K562 (cell line): ENCODE measurements at regions not wholly inside any gene's neighbourhood (a gene's known extent, or its start where the extent isn't known, plus 50 kb on each side); places are given as distances from the start of the nearest gene placed in this dataset.

Experiments used
- ATAC-seq: fragments of 200-7000 bp; cut with Tn5 transposase; 3 replicates; pipeline ENCODE4 v1.9.1; 2020; ENCODE audit warnings: moderate library complexity
- BruUV-seq: library from RNA; stranded (reverse); fragments of 400-500 nt; replicated peaks from 2 replicates; lab custom pipeline; 2021; lab: Mats Ljungman, UMichigan
- CTCF ChIA-PET: fragments of 300-600 bp; formaldehyde crosslinking; extraction: SDS; loops from one replicate; lab custom pipeline; 2021; ENCODE audit warnings: low intra/inter-chr PET ratio; lab: Yijun Ruan, JAX
- POLR2A ChIA-PET: fragments of 300-600, 350-650 bp; sonication (Branson Sonifier 250); formaldehyde crosslinking; extraction: SDS; loops from one replicate; lab custom pipeline; 2021; ENCODE audit warnings: antibody characterized with exemption, inconsistent platforms; lab: Yijun Ruan, JAX
- DNase-seq, 4 experiments: peaks; one replicate each; pipeline versions ENCODE4 v3.0.0 to v3.0.0-alpha.2; 2011 to 2018; ENCODE audit warnings: low spot score in 3 of 4, mixed read lengths in 3 of 4; ENCODE audit errors: extremely low read depth in 1 of 4
- FAIRE-seq: peaks from 2 replicates; lab custom pipeline; 2011; peaks lifted over from hg19 to GRCh38; lab: Jason Lieb, UNC
- H2AFZ ChIP-seq: 2 replicates; pipeline ENCODE4 v1.6.0; 2011; ENCODE audit warnings: low read depth, low read length, control low read depth, inconsistent platforms
- H3K27ac ChIP-seq: fragments of 200-600 bp; 3 replicates; pipeline ENCODE4 v1.8.0; 2011; ENCODE audit warnings: low read depth, mild to moderate bottlenecking, control low read depth, inconsistent platforms, low read length, moderate library complexity, mixed read lengths; ENCODE audit errors: extremely low read depth
- H3K27me3 ChIP-seq, 2 experiments: fragments of 300-600 bp in 1 of 2; 2 replicates in 1 of 2; 3 replicates in 1 of 2; pipeline versions ENCODE4 v1.6.0 to v1.8.0; 2011; ENCODE audit warnings: inconsistent platforms in 2 of 2, low read length in 2 of 2, mild to moderate bottlenecking in 1 of 2, mixed read lengths in 1 of 2, moderate library complexity in 1 of 2; ENCODE audit not compliant: control insufficient read depth in 2 of 2, insufficient read depth in 2 of 2
- H3K36me3 ChIP-seq: fragments of 300-600 bp; 3 replicates; pipeline ENCODE4 v1.8.0; 2011; ENCODE audit warnings: mild to moderate bottlenecking, low read length, inconsistent platforms; ENCODE audit not compliant: control insufficient read depth, insufficient read depth
- H3K4me1 ChIP-seq, 2 experiments: fragments of 200-600 bp in 1 of 2; replicated peaks in 1 of 2; 2 replicates in 1 of 2; 3 replicates in 1 of 2; pipeline versions ENCODE4 v1.5.1 to v1.8.0; 2011; ENCODE audit warnings: inconsistent platforms in 2 of 2, low read length in 2 of 2, mild to moderate bottlenecking in 1 of 2, mixed read lengths in 1 of 2, moderate library complexity in 1 of 2; ENCODE audit not compliant: control insufficient read depth in 2 of 2, insufficient read depth in 2 of 2
- H3K4me2 ChIP-seq: 2 replicates; pipeline ENCODE4 v1.6.1; 2011; ENCODE audit warnings: low read length, control low read depth, inconsistent platforms, mixed read lengths; ENCODE audit not compliant: insufficient read depth
- H3K4me3 ChIP-seq: fragments of 200-600 bp; sonication (generic), shearing (Covaris generic); 2 replicates; pipeline ENCODE4 v1.5.1; 2016; ENCODE audit warnings: control low read depth, inconsistent platforms
- H3K79me2 ChIP-seq: fragments of 200-600 bp; 3 replicates; pipeline ENCODE4 v1.8.0; 2011; ENCODE audit warnings: low read length, inconsistent platforms; ENCODE audit not compliant: control insufficient read depth, insufficient read depth
- H3K9ac ChIP-seq, 2 experiments: 2 replicates each; pipeline versions ENCODE4 v1.6.0 to v1.6.1; 2011; ENCODE audit warnings: low read depth in 2 of 2, low read length in 2 of 2, control low read depth in 1 of 2, inconsistent platforms in 1 of 2, mild to moderate bottlenecking in 1 of 2, mixed read lengths in 1 of 2; ENCODE audit not compliant: insufficient read depth in 1 of 2
- H3K9me1 ChIP-seq: one replicate; pipeline ENCODE4 v1.6.0; 2011; ENCODE audit warnings: inconsistent platforms, mild to moderate bottlenecking, low read length, moderate library complexity; ENCODE audit not compliant: control insufficient read depth, insufficient read depth
- H3K9me3 ChIP-seq: replicated peaks from 2 replicates; pipeline ENCODE4 v1.5.1; 2011; ENCODE audit warnings: low read depth, low read length, inconsistent platforms; ENCODE audit not compliant: control insufficient read depth, insufficient read depth
- H4K20me1 ChIP-seq: replicated peaks from 2 replicates; pipeline ENCODE4 v1.6.1; 2011; ENCODE audit warnings: low read length, inconsistent platforms, mixed read lengths; ENCODE audit not compliant: control insufficient read depth, insufficient read depth
- EP400 ChIP-seq: fragments of 450-650 bp; IDR thresholded peaks from 2 replicates; pipeline ENCODE4 v1.6.1; 2017; ENCODE audit warnings: antibody characterized with exemption, mild to moderate bottlenecking, moderate library complexity
- FOS ChIP-seq: IDR thresholded peaks from 3 replicates; pipeline ENCODE4 v1.6.1; 2011; ENCODE audit not compliant: insufficient read length; ENCODE audit errors: extremely low read depth
- FOXA1 ChIP-seq: fragments of 450-650 bp; IDR thresholded peaks from 2 replicates; pipeline ENCODE4 v1.6.1; 2016; ENCODE audit warnings: mild to moderate bottlenecking, borderline replicate concordance
- FOXJ3 ChIP-seq: sonication (generic); formaldehyde crosslinking; IDR thresholded peaks from 2 replicates; pipeline ENCODE4 v1.4.0; 2020; ENCODE audit warnings: mild to moderate bottlenecking, missing genetic modification reagents
- HNRNPK ChIP-seq: fragments of 200-400 bp; formaldehyde crosslinking; IDR thresholded peaks from one replicate; pipeline ENCODE4 v1.6.1; 2018; ENCODE audit warnings: mild to moderate bottlenecking, low read depth, low read length; ENCODE audit not compliant: poor library complexity, severe bottlenecking
- IFI16 ChIP-seq: fragments of 250-450 bp; sonication (Bioruptor Pico); IDR thresholded peaks from 2 replicates; pipeline ENCODE4 v2.1.2; 2022; ENCODE audit warnings: mild to moderate bottlenecking, inconsistent platforms
- MIER1 ChIP-seq: fragments of 450-650 bp; IDR thresholded peaks from 2 replicates; pipeline ENCODE4 v1.6.1; 2016; ENCODE audit warnings: antibody characterized with exemption, mild to moderate bottlenecking, low read depth
- NR3C1 ChIP-seq: sonication (generic); formaldehyde crosslinking; IDR thresholded peaks from 2 replicates; pipeline ENCODE4 v1.8.1; 2022; ENCODE audit warnings: missing genetic modification reagents
- PURB ChIP-seq: sonication (generic); formaldehyde crosslinking; IDR thresholded peaks from 2 replicates; pipeline ENCODE4 v1.9.0; 2021; ENCODE audit warnings: low read depth, mild to moderate bottlenecking, missing genetic modification reagents
- SMAD3 ChIP-seq: fragments of 450-650 bp; formaldehyde crosslinking; conservative IDR thresholded peaks from 2 replicates; pipeline ENCODE4 v1.4.0; 2020; ENCODE audit warnings: mild to moderate bottlenecking
- SMC3 ChIP-seq: conservative IDR thresholded peaks from 2 replicates; pipeline ENCODE4 v1.6.1; 2011; ENCODE audit warnings: low read depth, low read length, improper control_type of control experiment; ENCODE audit not compliant: insufficient read depth
- WGBS: fragments of 100-300 bp; shearing (Covaris generic); methylation state at CpG from one replicate; pipeline ENCODE4 v1.1.6; 2016; ENCODE audit warnings: low coverage, mixed read lengths; ENCODE audit not compliant: insufficient coverage; ENCODE audit errors: missing lambda C conversion rate; 5-methylcytosine and 5-hydroxymethylcytosine counted together
- in situ Hi-C: fragments of 300-500 bp; cut with MboI; formaldehyde crosslinking; loops from 4 replicates; pipeline ENCODE4 v1.15.0; 2018; ENCODE audit warnings: inconsistent platforms, mixed read lengths
- intact Hi-C: fragments of 100-400 bp; cut with micrococcal nuclease; formaldehyde crosslinking; loops from 2 replicates; pipeline ENCODE4 v1.14.2; 2022
- TF ChIP-seq, protein P1 (sequence below), 2 experiments: fragments of 450-650 bp in 1 of 2; sonication (generic) in 1 of 2; formaldehyde crosslinking in 1 of 2; IDR thresholded peaks in 1 of 2; conservative IDR thresholded peaks in 1 of 2; 2 replicates each; pipeline versions ENCODE4 v1.6.1 to v1.8.1; 2016 to 2023; ENCODE audit warnings: mild to moderate bottlenecking in 2 of 2, moderate library complexity in 2 of 2, inconsistent platforms in 1 of 2, missing genetic modification reagents in 1 of 2
- TF ChIP-seq, protein P2 (sequence below): fragments of 250-450 bp; sonication (Bioruptor Pico); IDR thresholded peaks from 2 replicates; pipeline ENCODE4 v1.9.0; 2021; ENCODE audit warnings: mild to moderate bottlenecking
- TF ChIP-seq, protein P3 (sequence below): fragments of 450-650 bp; formaldehyde crosslinking; IDR thresholded peaks from 2 replicates; pipeline ENCODE4 v1.4.0; 2020; ENCODE audit warnings: mild to moderate bottlenecking, mixed read lengths
- TF ChIP-seq, protein P4 (sequence below): fragments of 450-650 bp; IDR thresholded peaks from 2 replicates; pipeline ENCODE4 v1.7.1; 2018; ENCODE audit warnings: mild to moderate bottlenecking, low read depth; ENCODE audit not compliant: partially characterized antibody

DNA sequence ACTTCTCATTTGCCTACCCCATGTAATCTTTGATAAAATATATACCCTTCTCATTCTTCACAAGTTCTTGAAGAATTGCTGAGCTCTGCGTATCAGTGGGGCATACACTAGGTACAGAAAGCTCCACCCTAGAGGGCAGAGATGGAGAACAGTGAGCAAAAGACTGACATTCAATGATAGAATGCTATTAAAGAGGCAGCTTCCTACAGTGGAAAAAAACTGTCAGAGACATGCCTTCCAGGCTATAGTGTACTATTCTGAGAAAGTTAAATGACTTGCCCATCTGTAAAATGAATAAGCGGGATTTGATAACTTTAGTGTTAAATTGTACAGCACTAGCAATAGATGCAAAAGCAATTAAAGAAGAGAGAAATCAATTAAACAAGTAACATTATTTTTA is 172.8 kb downstream of the SUCNR1 start:
- BruUV-seq: no TSS peak
- Histone ChIP-seq H3K27ac (no peak overlapping the region), H4K20me1 (no peaks in the 10 kb centered on the region), H3K9me1 (no peaks in the 10 kb centered on the region), H3K79me2 (no peaks in the 10 kb centered on the region), H3K4me1 (peaks cover 0 to under 1% of the 10 kb centered on the region in 2 experiments; a peak in 2 of 5 replicates), H3K27me3 (no peaks in the 10 kb centered on the region), H2AFZ (no peak overlapping the region), H3K9ac (no peak overlapping the region), H3K4me2 (no peak overlapping the region), H3K4me3 (no peak overlapping the region), H3K36me3 (no peaks in the 10 kb centered on the region), H3K9me3 (no peaks in the 10 kb centered on the region)
- 41% methylated on average over 2 of the region's 2 CpGs for WGBS
- POLR2A ChIA-PET: no interaction called here
- DNase-seq (no peak), FAIRE-seq (no peak), ATAC-seq (no peak)
- in situ Hi-C loops: no loop called here
- CTCF ChIA-PET: no interaction called here
- intact Hi-C loops: no loop called here
- TF ChIP-seq FOS: no peak
- TF ChIP-seq SMC3: no peak
- TF ChIP-seq SMAD3 (CRISPR knock-in tag): no peak
- TF ChIP-seq, protein P1, sequence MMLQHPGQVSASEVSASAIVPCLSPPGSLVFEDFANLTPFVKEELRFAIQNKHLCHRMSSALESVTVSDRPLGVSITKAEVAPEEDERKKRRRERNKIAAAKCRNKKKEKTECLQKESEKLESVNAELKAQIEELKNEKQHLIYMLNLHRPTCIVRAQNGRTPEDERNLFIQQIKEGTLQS (IDR thresholded peaks at IDR 0.05): no peak
- TF ChIP-seq, protein P1 (CRISPR knock-in tag; conservative IDR thresholded peaks at IDR 0.05): no peak
- TF ChIP-seq, protein P2, sequence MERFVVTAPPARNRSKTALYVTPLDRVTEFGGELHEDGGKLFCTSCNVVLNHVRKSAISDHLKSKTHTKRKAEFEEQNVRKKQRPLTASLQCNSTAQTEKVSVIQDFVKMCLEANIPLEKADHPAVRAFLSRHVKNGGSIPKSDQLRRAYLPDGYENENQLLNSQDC: no peak
- TF ChIP-seq NR3C1 (CRISPR knock-in tag): no peak
- TF ChIP-seq, protein P3, sequence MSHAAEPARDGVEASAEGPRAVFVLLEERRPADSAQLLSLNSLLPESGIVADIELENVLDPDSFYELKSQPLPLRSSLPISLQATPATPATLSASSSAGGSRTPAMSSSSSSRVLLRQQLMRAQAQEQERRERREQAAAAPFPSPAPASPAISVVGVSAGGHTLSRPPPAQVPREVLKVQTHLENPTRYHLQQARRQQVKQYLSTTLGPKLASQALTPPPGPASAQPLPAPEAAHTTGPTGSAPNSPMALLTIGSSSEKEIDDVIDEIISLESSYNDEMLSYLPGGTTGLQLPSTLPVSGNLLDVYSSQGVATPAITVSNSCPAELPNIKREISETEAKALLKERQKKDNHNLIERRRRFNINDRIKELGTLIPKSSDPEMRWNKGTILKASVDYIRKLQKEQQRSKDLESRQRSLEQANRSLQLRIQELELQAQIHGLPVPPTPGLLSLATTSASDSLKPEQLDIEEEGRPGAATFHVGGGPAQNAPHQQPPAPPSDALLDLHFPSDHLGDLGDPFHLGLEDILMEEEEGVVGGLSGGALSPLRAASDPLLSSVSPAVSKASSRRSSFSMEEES (CRISPR knock-in tag): no peak
- TF ChIP-seq, protein P4, sequence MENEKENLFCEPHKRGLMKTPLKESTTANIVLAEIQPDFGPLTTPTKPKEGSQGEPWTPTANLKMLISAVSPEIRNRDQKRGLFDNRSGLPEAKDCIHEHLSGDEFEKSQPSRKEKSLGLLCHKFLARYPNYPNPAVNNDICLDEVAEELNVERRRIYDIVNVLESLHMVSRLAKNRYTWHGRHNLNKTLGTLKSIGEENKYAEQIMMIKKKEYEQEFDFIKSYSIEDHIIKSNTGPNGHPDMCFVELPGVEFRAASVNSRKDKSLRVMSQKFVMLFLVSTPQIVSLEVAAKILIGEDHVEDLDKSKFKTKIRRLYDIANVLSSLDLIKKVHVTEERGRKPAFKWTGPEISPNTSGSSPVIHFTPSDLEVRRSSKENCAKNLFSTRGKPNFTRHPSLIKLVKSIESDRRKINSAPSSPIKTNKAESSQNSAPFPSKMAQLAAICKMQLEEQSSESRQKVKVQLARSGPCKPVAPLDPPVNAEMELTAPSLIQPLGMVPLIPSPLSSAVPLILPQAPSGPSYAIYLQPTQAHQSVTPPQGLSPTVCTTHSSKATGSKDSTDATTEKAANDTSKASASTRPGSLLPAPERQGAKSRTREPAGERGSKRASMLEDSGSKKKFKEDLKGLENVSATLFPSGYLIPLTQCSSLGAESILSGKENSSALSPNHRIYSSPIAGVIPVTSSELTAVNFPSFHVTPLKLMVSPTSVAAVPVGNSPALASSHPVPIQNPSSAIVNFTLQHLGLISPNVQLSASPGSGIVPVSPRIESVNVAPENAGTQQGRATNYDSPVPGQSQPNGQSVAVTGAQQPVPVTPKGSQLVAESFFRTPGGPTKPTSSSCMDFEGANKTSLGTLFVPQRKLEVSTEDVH: no peak
- no peak for TF ChIP-seq FOXJ3
- no peak for TF ChIP-seq FOXA1
- no peak for TF ChIP-seq EP400
- no peak for TF ChIP-seq PURB (CRISPR knock-in tag)
- no peak for TF ChIP-seq IFI16
- no peak for TF ChIP-seq MIER1
- TF ChIP-seq HNRNPK: no peak
